HCT116 (cell line): ENCODE measurements at regions not wholly inside any gene's neighbourhood (a gene's known extent, or its start where the extent isn't known, plus 50 kb on each side); places are given as distances from the start of the nearest gene placed in this dataset.

ENCODE experiments used
- ATAC-seq: fragments of 200-7000 bp; cut with Tn5 transposase; 2 replicates; pipeline ENCODE4 v1.9.1; 2020; ENCODE audit warnings: mild to moderate bottlenecking, moderate library complexity
- BruUV-seq: library from RNA; stranded (reverse); fragments of 400-500 nt; replicated peaks from 2 replicates; lab custom pipeline; 2021; lab: Mats Ljungman, UMichigan
- CTCF ChIA-PET: fragments of 300-600 bp; sonication (Branson Sonifier 250); formaldehyde crosslinking; loops from one replicate; lab custom pipeline; 2021; ENCODE audit warnings: antibody characterized with exemption; lab: Charles Lee
- POLR2A ChIA-PET: fragments of 300-600, 350-600 bp; sonication (Branson Sonifier 250); formaldehyde crosslinking; loops from one replicate; lab custom pipeline; 2021; ENCODE audit warnings: antibody characterized with exemption; lab: Charles Lee
- RAD21 ChIA-PET, 2 experiments: fragments of 300-600 bp; sonication (Branson Sonifier 250); formaldehyde crosslinking; loops; one replicate each; lab custom pipeline; 2023; ENCODE audit warnings: low total read pairs in 2 of 2; ENCODE audit not compliant: uncharacterized antibody in 2 of 2, unreplicated experiment in 2 of 2, low non-redundant PET in 1 of 2; lab: Charles Lee
- DNase-seq: peaks from one replicate; pipeline ENCODE4 v3.0.0-alpha.2; 2010; ENCODE audit warnings: low read depth, low spot score
- H2AFZ ChIP-seq: fragments of 200-600 bp; shearing (Covaris generic), sonication (generic); 2 replicates; pipeline ENCODE4 v1.6.1; 2017; ENCODE audit warnings: low read depth, mixed run types, mixed read lengths, antibody characterized with exemption, low read length; ENCODE audit not compliant: poor library complexity, severe bottlenecking
- H3K27ac ChIP-seq: 2 replicates; pipeline ENCODE4 v1.5.1; 2012; ENCODE audit warnings: low read depth, low read length
- H3K27me3 ChIP-seq: fragments of 200-600 bp; sonication (generic); 2 replicates; pipeline ENCODE4 v1.6.1; 2016; ENCODE audit warnings: mixed run types, low read length, mixed read lengths; ENCODE audit not compliant: insufficient read depth
- H3K36me3 ChIP-seq, 2 experiments: fragments of 200-500 bp in 1 of 2; fragments of 200-600 bp in 1 of 2; sonication (Bioruptor generic) in 1 of 2; sonication (generic) in 1 of 2; 2 replicates each; pipeline versions ENCODE4 v1.5.1 to v1.6.1; 2014 to 2016; ENCODE audit warnings: low read length in 2 of 2, inconsistent platforms in 1 of 2, mixed read lengths in 1 of 2, mixed run types in 1 of 2; ENCODE audit not compliant: insufficient read depth in 2 of 2, control insufficient read depth in 1 of 2
- H3K4me1 ChIP-seq, 2 experiments: fragments of 200-600 bp in 1 of 2; sonication (generic) in 1 of 2; 2 replicates each; pipeline versions ENCODE4 v1.5.1 to v1.6.1; 2012 to 2017; ENCODE audit warnings: low read length in 2 of 2, inconsistent platforms in 1 of 2, mild to moderate bottlenecking in 1 of 2, mixed read lengths in 1 of 2, mixed run types in 1 of 2, moderate library complexity in 1 of 2; ENCODE audit not compliant: insufficient read depth in 2 of 2, control insufficient read depth in 1 of 2
- H3K4me2 ChIP-seq: fragments of 200-600 bp; sonication (generic); 2 replicates; pipeline ENCODE4 v1.6.1; 2017; ENCODE audit warnings: mixed run types, low read length, mixed read lengths
- H3K4me3 ChIP-seq, 2 experiments: fragments of 200-600 bp in 1 of 2; sonication (generic) in 1 of 2; replicated peaks in 1 of 2; 2 replicates each; pipeline ENCODE4 v1.5.1; 2011 to 2016; ENCODE audit warnings: low read length in 2 of 2, control low read depth in 1 of 2, low read depth in 1 of 2, mild to moderate bottlenecking in 1 of 2, mixed read lengths in 1 of 2, mixed run types in 1 of 2
- H3K79me2 ChIP-seq: fragments of 200-600 bp; sonication (generic); 2 replicates; pipeline ENCODE4 v1.6.1; 2017; ENCODE audit warnings: mild to moderate bottlenecking, mixed run types, low read length, moderate library complexity, mixed read lengths; ENCODE audit not compliant: insufficient read depth
- H3K9ac ChIP-seq: fragments of 200-600 bp; sonication (generic); 2 replicates; pipeline ENCODE4 v1.6.1; 2016; ENCODE audit warnings: low read length, mixed read lengths
- H3K9me2 ChIP-seq: fragments of 200-600 bp; sonication (generic), shearing (Covaris generic); 2 replicates; pipeline ENCODE4 v1.6.1; 2017; ENCODE audit warnings: mixed run types, mild to moderate bottlenecking, moderate library complexity; ENCODE audit not compliant: insufficient read depth
- H3K9me3 ChIP-seq, 2 experiments: fragments of 200-500 bp in 1 of 2; fragments of 200-600 bp in 1 of 2; sonication (Bioruptor generic) in 1 of 2; sonication (generic) in 1 of 2; 2 replicates each; pipeline ENCODE4 v1.6.1; 2014 to 2017; ENCODE audit warnings: low read length in 2 of 2, mixed read lengths in 2 of 2, inconsistent platforms in 1 of 2, low read depth in 1 of 2, mild to moderate bottlenecking in 1 of 2, mixed run types in 1 of 2, moderate library complexity in 1 of 2; ENCODE audit not compliant: control insufficient read depth in 1 of 2, insufficient read depth in 1 of 2
- H4K20me1 ChIP-seq: fragments of 200-600 bp; sonication (generic), shearing (Covaris generic); 2 replicates; pipeline ENCODE4 v1.6.1; 2017; ENCODE audit warnings: mixed run types, mild to moderate bottlenecking, moderate library complexity; ENCODE audit not compliant: insufficient read depth
- CBX3 ChIP-seq: IDR thresholded peaks from 2 replicates; pipeline ENCODE4 v1.6.1; 2012; ENCODE audit warnings: low read depth
- EGR1 ChIP-seq: IDR thresholded peaks from 2 replicates; pipeline ENCODE4 v1.6.1; 2012; ENCODE audit warnings: low read depth
- EZH2 ChIP-seq: fragments of 200-600 bp; sonication (generic); IDR thresholded peaks from 2 replicates; pipeline ENCODE4 v1.6.1; 2017; ENCODE audit warnings: antibody characterized with exemption, mixed run types
- FOSL1 ChIP-seq: IDR thresholded peaks from 2 replicates; pipeline ENCODE4 v1.6.1; 2012; ENCODE audit warnings: low read depth
- JUND ChIP-seq: IDR thresholded peaks from 2 replicates; pipeline ENCODE4 v1.6.1; 2012
- POLR2A ChIP-seq: IDR thresholded peaks from 2 replicates; pipeline ENCODE4 v1.7.0; 2011; ENCODE audit warnings: borderline replicate concordance; ENCODE audit not compliant: insufficient read depth, insufficient read length; ENCODE audit errors: extremely low read depth
- RAD21 ChIP-seq: IDR thresholded peaks from 2 replicates; pipeline ENCODE4 v1.6.1; 2012; ENCODE audit warnings: low read depth, mild to moderate bottlenecking
- TCF7L2 ChIP-seq: IDR thresholded peaks from 2 replicates; pipeline ENCODE4 v1.7.0; 2011; ENCODE audit warnings: borderline replicate concordance, inconsistent platforms; ENCODE audit not compliant: insufficient read depth, insufficient read length; ENCODE audit errors: extremely low read depth
- YY1 ChIP-seq: IDR thresholded peaks from 2 replicates; pipeline ENCODE4 v1.6.1; 2011; ENCODE audit warnings: low read length, low read depth, moderate library complexity, mild to moderate bottlenecking; ENCODE audit not compliant: insufficient replicate concordance; ENCODE audit errors: extremely low read depth
- ZFX ChIP-seq: fragments of 450-650 bp; IDR thresholded peaks from 2 replicates; pipeline ENCODE4 v1.6.1; 2017
- ZNF274 ChIP-seq: fragments of 200-500 bp; sonication (Bioruptor generic); IDR thresholded peaks from 2 replicates; pipeline ENCODE4 v1.6.1; 2014; ENCODE audit warnings: mild to moderate bottlenecking, low read depth, low read length, inconsistent platforms
- intact Hi-C: fragments of 100-400 bp; cut with micrococcal nuclease; formaldehyde crosslinking; loops from 2 replicates; pipeline ENCODE4 v1.10.0; 2022
- TF ChIP-seq, protein P1 (sequence below): IDR thresholded peaks from 2 replicates; pipeline ENCODE4 v1.6.1; 2012

DNA sequence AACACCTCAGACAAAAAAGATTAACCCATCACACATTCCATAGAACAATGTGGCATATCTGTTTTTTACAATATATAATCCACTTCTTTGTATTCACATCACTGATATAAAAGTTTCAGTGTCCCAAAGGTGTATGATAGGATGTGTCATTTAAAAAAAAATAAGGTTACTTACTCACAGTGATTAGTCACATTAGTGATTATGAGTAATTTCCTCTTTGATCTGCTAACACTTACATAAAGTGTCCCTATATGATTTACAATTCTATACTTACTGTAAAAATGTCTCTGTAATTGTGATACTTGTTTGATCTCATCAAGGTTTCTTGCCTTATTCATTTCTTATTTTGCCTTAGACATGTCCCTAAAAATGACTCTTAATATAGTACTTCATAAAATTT is 1063.5 kb upstream of the TSPY4 start:
- TF ChIP-seq ZFX (no peak), FOSL1 (no peak), YY1 (no peak), RAD21 (no peak), ZNF274 (no peak), EGR1 (no peak), CBX3 (no peak), JUND (no peak)
- ChIA-PET POLR2A (no interaction called here), CTCF (no interaction called here), RAD21 (no interaction called here)
- Histone ChIP-seq H3K4me2 (no peak overlapping the region), H3K9me2 (no peaks in the 10 kb centered on the region), H3K79me2 (no peaks in the 10 kb centered on the region), H4K20me1 (no peaks in the 10 kb centered on the region), H3K4me1 (no peaks in the 10 kb centered on the region), H3K36me3 (no peaks in the 10 kb centered on the region), H3K9me3 (no peaks in the 10 kb centered on the region), H3K27ac (no peak overlapping the region), H3K4me3 (no peak overlapping the region), H3K27me3 (no peaks in the 10 kb centered on the region), H3K9ac (no peak overlapping the region), H2AFZ (no peak overlapping the region)
- intact Hi-C loops = no loop called here
- ATAC-seq (no peak), DNase-seq (no peak)
- BruUV-seq = no TSS peak

DNA sequence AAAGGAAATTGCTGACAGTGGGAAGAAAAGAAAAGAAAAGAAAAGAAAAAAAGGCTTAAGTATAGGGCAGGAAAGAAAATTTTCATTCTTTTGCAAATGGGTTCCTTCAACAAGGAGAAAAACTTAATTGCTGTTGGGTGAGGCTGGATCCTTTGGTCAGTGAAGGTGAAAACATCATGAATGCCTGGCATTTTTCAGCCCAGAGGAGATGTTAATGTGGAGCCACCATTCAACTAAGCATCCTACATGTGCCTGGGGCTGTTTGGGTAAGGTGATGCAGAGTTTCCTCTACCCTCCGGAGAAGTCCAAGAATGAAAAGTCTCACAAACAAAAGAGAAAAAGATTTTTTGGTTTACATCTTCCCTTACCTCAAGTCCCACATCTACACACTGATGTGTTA is 1032.2 kb upstream of the TSPY4 start:
- Histone ChIP-seq H4K20me1 (no peaks in the 10 kb centered on the region), H3K9me2 (no peaks in the 10 kb centered on the region), H3K27ac (no peak overlapping the region), H3K27me3 (no peaks in the 10 kb centered on the region), H3K4me1 (no peaks in the 10 kb centered on the region), H3K9me3 (no peaks in the 10 kb centered on the region), H2AFZ (no peak overlapping the region), H3K36me3 (no peaks in the 10 kb centered on the region), H3K79me2 (no peaks in the 10 kb centered on the region), H3K4me3 (no peak overlapping the region), H3K9ac (no peak overlapping the region), H3K4me2 (no peak overlapping the region)
- DNase-seq = no peak
- no TSS peak for BruUV-seq
- ChIA-PET RAD21 (no interaction called here), CTCF (no interaction called here), POLR2A (no interaction called here)
- TF ChIP-seq, protein P1, sequence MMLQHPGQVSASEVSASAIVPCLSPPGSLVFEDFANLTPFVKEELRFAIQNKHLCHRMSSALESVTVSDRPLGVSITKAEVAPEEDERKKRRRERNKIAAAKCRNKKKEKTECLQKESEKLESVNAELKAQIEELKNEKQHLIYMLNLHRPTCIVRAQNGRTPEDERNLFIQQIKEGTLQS = no peak
- TF ChIP-seq ZFX (no peak), FOSL1 (no peak), POLR2A (no peak), TCF7L2 (no peak), EZH2 (no peak)
- intact Hi-C loops = no loop called here
- no peak for ATAC-seq
